ENCODE measurements at regions not wholly inside any gene's neighbourhood (a gene's known extent, or its start where the extent isn't known, plus 50 kb on each side); places are given as distances from the start of the nearest gene placed in this dataset.

GRCh38 chr10:44042926-44043602, 341.8 kb downstream of the CXCL12 start (continued):
- TF ChIP-seq RXRA (IDR thresholded peaks at IDR 0.05; ENCODE audit: insufficient read depth, low read depth, low read length) (no peak), EGR1 (IDR thresholded peaks at IDR 0.05; ENCODE audit: borderline replicate concordance, low read depth, low read length) (no peak), CBX8 (IDR thresholded peaks at IDR 0.05; ENCODE audit: borderline replicate concordance, low read depth, low read length) (no peak), ZNF274 (IDR thresholded peaks at IDR 0.05; ENCODE audit: borderline replicate concordance, extremely low read depth, low read length) (no peak)

All from H1 (cell line).